ENCODE measurements at regions not wholly inside any gene's neighbourhood (a gene's known extent, or its start where the extent isn't known, plus 50 kb on each side); places are given as distances from the start of the nearest gene placed in this dataset.
A peak's percentile ranks its signal among the peaks of the same experiment; 100 is the strongest.

GRCh38 chr1:224801844-224802490 is 127.5 kb upstream of the DNAH14 start:
- Histone ChIP-seq H3K9me3 (ENCODE audit: control insufficient read depth, insufficient read depth, low read depth, low read length) (no peaks in the 10 kb centered on the region), H3K36me3 (ENCODE audit: control insufficient read depth in 2 of 2, insufficient read depth in 1 of 2, low read length in 2 of 2) (no peaks in the 10 kb centered on the region), H3K4me3 (ENCODE audit: low read depth, low read length) (no peak overlapping the region), H3K4me1 (ENCODE audit: control insufficient read depth, insufficient read depth, low read length) (0 out of 2 replicates have a peak, but pooled peaks cover 3% of the 10 kb centered on the region), H3K27ac (ENCODE audit: extremely low read depth, low read depth, low read length) (no peak overlapping the region)
- ChIA-PET POLR2A (no interaction called here), CTCF (interaction anchor here (0.5 to 2.5 kb wide), 2 partner anchors 129 to 289 kb away, joined by 4 to 8 read pairs; no protein-coding TSS in a partner anchor)
- TF ChIP-seq MZF1 (tag by site-specific recombination; IDR thresholded peaks at IDR 0.05; ENCODE audit: borderline replicate concordance): peak; percentile 75; the same call in 1 of the 2 replicates
- no peak for TF ChIP-seq ZNF16 (tag by site-specific recombination; IDR thresholded peaks at IDR 0.05; ENCODE audit: low read depth)
- TF ChIP-seq WT1 (tag by site-specific recombination; IDR thresholded peaks at IDR 0.05): 0 out of 2 replicates have a peak, but pooled peaks have one; percentile 25
- peak; percentile 89 for TF ChIP-seq ZFHX2 (tag by site-specific recombination; conservative IDR thresholded peaks at IDR 0.05)
- TF ChIP-seq GLIS1 (tag by site-specific recombination; IDR thresholded peaks at IDR 0.05): peak; percentile 94
- 0 out of 2 replicates have a peak, but pooled peaks have one; percentile 39 for TF ChIP-seq ZNF549 (tag by site-specific recombination; IDR thresholded peaks at IDR 0.05)
- TF ChIP-seq ZNF302 (tag by site-specific recombination; IDR thresholded peaks at IDR 0.05; ENCODE audit: low read depth): no peak
- TF ChIP-seq ZNF10 (tag by site-specific recombination; IDR thresholded peaks at IDR 0.05): 0 out of 2 replicates have a peak, but pooled peaks have one; percentile 49
- peak; percentile 88 for TF ChIP-seq SP7 (tag by site-specific recombination; IDR thresholded peaks at IDR 0.05)
- TF ChIP-seq ZNF785 (tag by site-specific recombination; IDR thresholded peaks at IDR 0.05): no peak
- TF ChIP-seq ZNF324 (tag by site-specific recombination; IDR thresholded peaks at IDR 0.05): 0 out of 2 replicates have a peak, but pooled peaks have one; percentile 22
- no peak for TF ChIP-seq ZNF433 (tag by site-specific recombination; IDR thresholded peaks at IDR 0.05; ENCODE audit: low read depth)
- peak; percentile 93 for TF ChIP-seq KLF17 (tag by site-specific recombination; IDR thresholded peaks at IDR 0.05)
- TF ChIP-seq EGR2 (tag by site-specific recombination; IDR thresholded peaks at IDR 0.05; ENCODE audit: low read depth): peak; percentile 87

DNA sequence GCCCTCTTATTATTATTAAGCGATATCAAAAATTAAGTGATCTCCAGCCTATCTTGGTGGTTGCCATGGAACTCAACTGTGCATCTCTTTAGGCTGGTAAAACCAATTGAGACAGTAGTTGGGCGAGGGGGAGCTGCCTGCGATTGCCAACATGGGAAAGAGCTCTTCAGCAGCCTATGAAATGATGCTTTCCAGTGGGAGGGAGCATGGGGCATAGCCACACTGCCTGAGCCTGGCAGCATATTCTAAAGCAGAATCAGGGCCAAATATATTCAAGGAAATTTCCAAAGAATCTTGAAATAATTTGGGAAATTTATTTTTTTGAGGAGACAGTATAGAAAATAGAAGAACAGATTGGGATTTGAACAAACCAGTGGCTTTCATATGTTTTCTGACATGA is 126.9 kb upstream of the DNAH14 start:
- no peak for TF ChIP-seq ZNF707 (tag by site-specific recombination; IDR thresholded peaks at IDR 0.05)
- H3K4me3 ChIP-seq (ENCODE audit: low read depth, low read length): no peak overlapping the region
- no peaks in the 10 kb centered on the region for H3K9me3 ChIP-seq (ENCODE audit: control insufficient read depth, insufficient read depth, low read depth, low read length)
- H3K27ac ChIP-seq (ENCODE audit: extremely low read depth, low read depth, low read length): no peak overlapping the region
- CTCF ChIA-PET: interaction anchor here (2.5 to 2.8 kb wide), 2 partner anchors 49 to 289 kb away, joined by 8 to 16 read pairs; no protein-coding TSS in a partner anchor
- 0 out of 2 replicates have a peak, but pooled peaks cover 3% of the 10 kb centered on the region for H3K4me1 ChIP-seq (ENCODE audit: control insufficient read depth, insufficient read depth, low read length)
- H3K36me3 ChIP-seq (ENCODE audit: control insufficient read depth in 2 of 2, insufficient read depth in 1 of 2, low read length in 2 of 2): no peaks in the 10 kb centered on the region
- POLR2A ChIA-PET: no interaction called here

GRCh38 chr1:224804220-224804619 is 125.3 kb upstream of the DNAH14 start:
- ChIA-PET POLR2A (no interaction called here), CTCF (interaction anchor here (1.0 to 2.8 kb wide), 3 partner anchors 47 to 118 kb away, joined by 3 to 16 read pairs (median 5); no protein-coding TSS in a partner anchor)
- Histone ChIP-seq H3K9me3 (ENCODE audit: control insufficient read depth, insufficient read depth, low read depth, low read length) (no peaks in the 10 kb centered on the region), H3K4me1 (ENCODE audit: control insufficient read depth, insufficient read depth, low read length) (0 out of 2 replicates have a peak, but pooled peaks cover 3% of the 10 kb centered on the region), H3K36me3 (ENCODE audit: control insufficient read depth in 2 of 2, insufficient read depth in 1 of 2, low read length in 2 of 2) (no peaks in the 10 kb centered on the region), H3K27ac (ENCODE audit: extremely low read depth, low read depth, low read length) (no peak overlapping the region), H3K4me3 (ENCODE audit: low read depth, low read length) (no peak overlapping the region)
- TF ChIP-seq ZNF658 (tag by site-specific recombination; IDR thresholded peaks at IDR 0.05): no peak
- no peak for TF ChIP-seq ZNF596 (tag by site-specific recombination; IDR thresholded peaks at IDR 0.05)
- no peak for TF ChIP-seq ZNF24 (tag by site-specific recombination; IDR thresholded peaks at IDR 0.05)
- no peak for TF ChIP-seq OSR2 (tag by site-specific recombination; IDR thresholded peaks at IDR 0.05)
- no peak for TF ChIP-seq YY2 (tag by site-specific recombination; IDR thresholded peaks at IDR 0.05)
- TF ChIP-seq ZNF555 (tag by site-specific recombination; conservative IDR thresholded peaks at IDR 0.05): no peak
- no peak for TF ChIP-seq ZNF529 (tag by site-specific recombination; IDR thresholded peaks at IDR 0.05; ENCODE audit: insufficient replicate concordance)
- no peak for TF ChIP-seq KLF8 (tag by site-specific recombination; IDR thresholded peaks at IDR 0.05)

All from HEK293 (cell line).